ENCODE measurements at regions not wholly inside any gene's neighbourhood (a gene's known extent, or its start where the extent isn't known, plus 50 kb on each side); places are given as distances from the start of the nearest gene placed in this dataset.

- TF ChIP-seq CTCF (IDR thresholded peaks at IDR 0.05) (no peak), MAX (IDR thresholded peaks at IDR 0.05; ENCODE audit: low read depth) (no peak), SMC3 (IDR thresholded peaks at IDR 0.05; ENCODE audit: low read depth, low read length) (no peak), MXI1 (IDR thresholded peaks at IDR 0.05; ENCODE audit: low read depth, low read length) (no peak), REST (IDR thresholded peaks at IDR 0.05; ENCODE audit: low read depth, low read length) (no peak), ELF1 (IDR thresholded peaks at IDR 0.05) (no peak), PBX3 (IDR thresholded peaks at IDR 0.05) (no peak)
Observed at GRCh38 chr2:129710670-129711495, 268.6 kb upstream of the RAB6C start.

Data from SK-N-SH (cell line).